Ovary (tissue), 7 donors: ENCODE measurements at regions not wholly inside any gene's neighbourhood (a gene's known extent, or its start where the extent isn't known, plus 50 kb on each side); places are given as distances from the start of the nearest gene placed in this dataset.

ENCODE experiments used
- DNase-seq, 5 donors: peaks; one replicate each; pipeline ENCODE4 v3.0.0-alpha.2; 2019 to 2020
- H3K27ac ChIP-seq, 2 donors: fragments of 200-600 bp; one replicate each; pipeline versions ENCODE4 v1.5.1 to v1.8.0; 2019 to 2022
- H3K27me3 ChIP-seq: fragments of 200-600 bp; one replicate; pipeline ENCODE4 v1.8.0; 2022
- H3K36me3 ChIP-seq: fragments of 200-600 bp; sonication (generic); one replicate; pipeline ENCODE4 v1.5.1; 2019
- H3K4me1 ChIP-seq: one replicate; pipeline ENCODE4 v1.8.1; 2013; ENCODE audit warnings: mild to moderate bottlenecking, moderate library complexity; ENCODE audit not compliant: insufficient read depth
- H3K4me3 ChIP-seq: fragments of 200-600 bp; sonication (generic); one replicate; pipeline ENCODE4 v1.5.1; 2017
- H3K9me3 ChIP-seq, 2 donors: fragments of 200-600 bp in 1 of 2; sonication (generic) in 1 of 2; one replicate each; pipeline versions ENCODE4 v1.5.1 to v1.8.1; 2013 to 2019; ENCODE audit warnings: mild to moderate bottlenecking in 1 of 2, moderate library complexity in 1 of 2
- CTCF ChIP-seq, 3 donors: fragments of 450-650 bp in 2 of 3; fragments of 200-600 bp in 1 of 3; IDR thresholded peaks; one replicate each; pipeline versions ENCODE4 v1.5.1 to v1.8.0; 2016 to 2022; ENCODE audit warnings: antibody characterized with exemption in 3 of 3, mild to moderate bottlenecking in 1 of 3
- EP300 ChIP-seq: sonication (generic); formaldehyde crosslinking; IDR thresholded peaks from one replicate; pipeline ENCODE4 v1.6.1; 2017; ENCODE audit warnings: antibody characterized with exemption
- POLR2A ChIP-seq: fragments of 450-650 bp; IDR thresholded peaks from one replicate; pipeline ENCODE4 v1.6.1; 2017; ENCODE audit warnings: antibody characterized with exemption, mild to moderate bottlenecking, moderate library complexity
- WGBS, 3 donors: extraction: QIAGEN DNeasy Blood & Tissue Kit in 1 of 3; methylation state at CpG; one replicate each; pipeline versions ENCODE4 v1.1.5 to v1.1.7; 2013 to 2017; 5-methylcytosine and 5-hydroxymethylcytosine counted together
- intact Hi-C, 4 donors: fragments of 100-400 bp; cut with DNase I; formaldehyde crosslinking; loops; one replicate each; pipeline versions ENCODE4 v1.11.0 to v1.15.1; 2022 to 2023
- donor health status: DM: no; HTN: no; CAD: no; lungs with moderate emphysema.
- donor health status: DM: no; HTN: no; CAD: no.
- donor health status: Bipolar disorder and iron deficiency.
- donor health status: DM: no; HTN: no; CAD: no.
- donor health status: DM: yes; HTN: yes; CAD: no.

- Histone ChIP-seq H3K9me3 (no peaks in the 10 kb centered on the region), H3K36me3 (no peaks in the 10 kb centered on the region), H3K27me3 (no peaks in the 10 kb centered on the region), H3K4me1 (no peaks in the 10 kb centered on the region), H3K4me3 (no peak overlapping the region), H3K27ac (no peak overlapping the region)
- WGBS, 3 donors: 71 to 84% (median 78%) methylated on average over 1 of the region's 1 CpG
- no peak for DNase-seq
- TF ChIP-seq POLR2A (no peak), EP300 (no peak), CTCF (IDR thresholded peaks at IDR 0.05) (no peak)
- intact Hi-C loops: no loop called here
These were observed 325.0 kb downstream of the ARL6IP6 start for GRCh38 chr2:153043385-153043784.

GRCh38 chr2:153028626-153029025 lies 310.2 kb downstream of the ARL6IP6 start:
- intact Hi-C loops: no loop called here
- WGBS, 3 donors: 45 to 71% (median 54%) methylated on average over 2 of the region's 2 CpGs

GRCh38 chr2:153027533-153027932 lies 309.1 kb downstream of the ARL6IP6 start:
- Histone ChIP-seq H3K9me3 (no peaks in the 10 kb centered on the region), H3K4me1 (no peaks in the 10 kb centered on the region), H3K4me3 (no peak overlapping the region), H3K36me3 (no peaks in the 10 kb centered on the region), H3K27me3 (no peaks in the 10 kb centered on the region), H3K27ac (no peak overlapping the region)
- no peak for TF ChIP-seq POLR2A
- TF ChIP-seq CTCF (IDR thresholded peaks at IDR 0.05): no peak
- no peak for TF ChIP-seq EP300
- no peak for DNase-seq
- intact Hi-C loops: no loop called here
- WGBS, 3 donors: 95 to 98% (median 96%) methylated on average over 1 of the region's 1 CpG

More at GRCh38 chr2:153028626-153029025, 310.2 kb downstream of the ARL6IP6 start:
- Histone ChIP-seq H3K27me3 (no peaks in the 10 kb centered on the region), H3K36me3 (no peaks in the 10 kb centered on the region), H3K27ac (no peak overlapping the region), H3K4me3 (no peak overlapping the region), H3K9me3 (no peaks in the 10 kb centered on the region), H3K4me1 (no peaks in the 10 kb centered on the region)
- TF ChIP-seq CTCF (IDR thresholded peaks at IDR 0.05): no peak
- no peak for TF ChIP-seq EP300
- TF ChIP-seq POLR2A: no peak
- DNase-seq: no peak

- Histone ChIP-seq H3K27me3 (no peaks in the 10 kb centered on the region), H3K9me3 (peaks cover 0 to 8% of the 10 kb centered on the region in 2 donors), H3K27ac (no peak overlapping the region), H3K36me3 (no peaks in the 10 kb centered on the region), H3K4me3 (no peak overlapping the region), H3K4me1 (no peaks in the 10 kb centered on the region)
- TF ChIP-seq CTCF (IDR thresholded peaks at IDR 0.05): no peak
- TF ChIP-seq EP300: no peak
- TF ChIP-seq POLR2A: no peak
- no peak for DNase-seq
- WGBS, 3 donors: 76 to 84% (median 80%) methylated on average over 2 of the region's 2 CpGs
- intact Hi-C loops: no loop called here
These were observed 301.8 kb downstream of the ARL6IP6 start for GRCh38 chr2:153020201-153020600.
